ENCODE measurements at regions not wholly inside any gene's neighbourhood (a gene's known extent, or its start where the extent isn't known, plus 50 kb on each side); places are given as distances from the start of the nearest gene placed in this dataset.

DNA sequence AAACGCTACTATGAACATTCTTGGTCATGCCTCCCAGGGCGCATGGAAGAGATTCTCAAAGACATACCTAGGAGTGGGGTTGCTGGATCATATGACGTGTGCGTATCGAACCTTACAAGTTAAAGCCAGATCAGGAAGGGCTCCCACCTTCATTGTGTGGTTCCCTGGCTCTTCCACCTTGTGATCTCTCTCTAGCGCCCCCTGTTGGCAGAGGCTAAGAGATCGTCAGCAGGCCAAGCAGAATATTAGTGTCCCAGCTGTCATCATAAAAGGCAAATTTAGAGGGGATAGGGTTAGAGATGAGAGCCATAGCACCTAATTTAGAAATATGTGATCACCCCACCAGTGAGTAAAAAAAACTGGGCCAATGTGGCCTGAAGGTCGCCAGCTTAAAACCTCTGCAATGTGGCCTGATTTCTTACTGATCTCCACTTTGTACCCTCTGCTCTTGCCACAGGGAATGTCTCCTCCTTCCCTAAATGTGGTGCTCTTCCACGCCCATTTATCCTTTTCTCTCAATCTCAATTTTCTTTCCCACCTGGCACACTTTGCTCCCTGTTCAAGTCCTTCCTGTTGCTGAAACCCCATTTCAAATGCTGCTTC, 91.7 kb upstream of the SHB start:
- H3K4me3 ChIP-seq (replicated peaks in 1 of 2; ENCODE audit: low read depth in 2 of 2, low read length in 2 of 2): no peak overlapping the region
- TF ChIP-seq, protein P1, sequence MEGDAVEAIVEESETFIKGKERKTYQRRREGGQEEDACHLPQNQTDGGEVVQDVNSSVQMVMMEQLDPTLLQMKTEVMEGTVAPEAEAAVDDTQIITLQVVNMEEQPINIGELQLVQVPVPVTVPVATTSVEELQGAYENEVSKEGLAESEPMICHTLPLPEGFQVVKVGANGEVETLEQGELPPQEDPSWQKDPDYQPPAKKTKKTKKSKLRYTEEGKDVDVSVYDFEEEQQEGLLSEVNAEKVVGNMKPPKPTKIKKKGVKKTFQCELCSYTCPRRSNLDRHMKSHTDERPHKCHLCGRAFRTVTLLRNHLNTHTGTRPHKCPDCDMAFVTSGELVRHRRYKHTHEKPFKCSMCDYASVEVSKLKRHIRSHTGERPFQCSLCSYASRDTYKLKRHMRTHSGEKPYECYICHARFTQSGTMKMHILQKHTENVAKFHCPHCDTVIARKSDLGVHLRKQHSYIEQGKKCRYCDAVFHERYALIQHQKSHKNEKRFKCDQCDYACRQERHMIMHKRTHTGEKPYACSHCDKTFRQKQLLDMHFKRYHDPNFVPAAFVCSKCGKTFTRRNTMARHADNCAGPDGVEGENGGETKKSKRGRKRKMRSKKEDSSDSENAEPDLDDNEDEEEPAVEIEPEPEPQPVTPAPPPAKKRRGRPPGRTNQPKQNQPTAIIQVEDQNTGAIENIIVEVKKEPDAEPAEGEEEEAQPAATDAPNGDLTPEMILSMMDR (IDR thresholded peaks at IDR 0.05; ENCODE audit: low read depth, low read length): peak; percentile 93
- peak; percentile 63 to 69 for DNase-seq (ENCODE audit: low read depth in 2 of 2)

DNA sequence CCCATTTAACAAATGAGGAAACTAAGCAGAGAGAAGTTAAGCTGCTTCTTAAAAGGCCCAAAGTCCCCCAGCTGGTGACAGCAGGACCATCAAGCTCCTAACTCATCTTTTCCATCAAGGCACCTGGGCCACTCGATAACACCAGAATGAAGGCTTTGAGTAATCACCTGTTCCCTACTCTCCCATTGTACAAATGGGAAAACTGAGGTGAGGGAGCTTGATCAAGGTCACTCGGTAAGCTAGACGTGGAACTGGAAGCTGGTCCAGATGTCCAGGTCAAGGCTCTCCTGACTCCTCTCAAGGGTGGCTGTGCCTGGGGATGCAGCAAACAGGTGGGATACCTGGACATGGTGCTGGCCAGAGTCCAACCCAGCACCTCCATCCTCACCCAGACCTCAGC, 90.6 kb upstream of the SHB start:
- no peak for DNase-seq (ENCODE audit: low read depth in 2 of 2)
- TF ChIP-seq, protein P1 (IDR thresholded peaks at IDR 0.05; ENCODE audit: low read depth, low read length): no peak
- no peak overlapping the region for H3K4me3 ChIP-seq (replicated peaks in 1 of 2; ENCODE audit: low read depth in 2 of 2, low read length in 2 of 2)

DNA sequence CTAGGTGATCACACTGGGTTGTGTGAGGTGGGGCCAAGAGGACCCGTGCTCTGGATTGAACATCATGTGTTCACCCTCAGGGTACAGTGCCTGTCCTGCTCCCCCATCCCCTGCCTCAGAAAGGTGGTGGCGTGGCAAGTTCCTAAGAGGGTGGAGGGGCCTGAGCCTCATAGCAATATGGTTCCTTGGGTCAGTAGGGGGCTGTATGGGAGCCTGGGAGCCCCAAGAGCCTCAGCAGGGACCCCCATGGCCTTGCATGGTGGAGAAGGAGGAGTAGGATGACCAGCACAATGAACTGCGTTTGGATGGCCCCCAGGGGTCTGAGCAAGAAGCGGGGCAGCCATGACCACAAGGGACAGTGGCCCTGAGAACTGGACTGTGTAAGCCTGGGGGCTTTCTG, 89.6 kb upstream of the SHB start:
- DNase-seq (ENCODE audit: low read depth in 2 of 2): no peak
- TF ChIP-seq, protein P1 (IDR thresholded peaks at IDR 0.05; ENCODE audit: low read depth, low read length): no peak
- H3K4me3 ChIP-seq (replicated peaks in 1 of 2; ENCODE audit: low read depth in 2 of 2, low read length in 2 of 2): no peak overlapping the region

DNA sequence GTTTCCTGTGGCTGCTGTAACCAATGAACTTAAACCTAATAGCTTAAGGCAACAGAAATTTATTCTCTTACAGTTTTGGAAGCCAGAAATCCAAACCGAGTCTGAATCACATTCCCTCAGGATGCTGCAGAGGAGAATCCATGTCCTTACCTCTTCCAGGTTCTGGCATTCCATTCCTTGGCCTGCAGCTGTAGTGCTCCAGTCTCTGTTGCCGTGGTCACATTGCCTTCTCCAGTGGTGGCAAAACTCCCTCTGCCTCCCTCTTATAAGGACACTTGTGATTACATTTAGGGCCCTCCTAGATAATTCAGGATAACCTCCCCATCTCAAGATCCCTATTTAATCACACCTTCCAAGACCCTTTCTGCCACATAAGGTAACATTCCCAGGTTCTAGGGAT, 88.7 kb upstream of the SHB start:
- H3K4me3 ChIP-seq (replicated peaks in 1 of 2; ENCODE audit: low read depth in 2 of 2, low read length in 2 of 2): no peak overlapping the region
- no peak for DNase-seq (ENCODE audit: low read depth in 2 of 2)
- TF ChIP-seq, protein P1 (IDR thresholded peaks at IDR 0.05; ENCODE audit: low read depth, low read length): no peak

DNA sequence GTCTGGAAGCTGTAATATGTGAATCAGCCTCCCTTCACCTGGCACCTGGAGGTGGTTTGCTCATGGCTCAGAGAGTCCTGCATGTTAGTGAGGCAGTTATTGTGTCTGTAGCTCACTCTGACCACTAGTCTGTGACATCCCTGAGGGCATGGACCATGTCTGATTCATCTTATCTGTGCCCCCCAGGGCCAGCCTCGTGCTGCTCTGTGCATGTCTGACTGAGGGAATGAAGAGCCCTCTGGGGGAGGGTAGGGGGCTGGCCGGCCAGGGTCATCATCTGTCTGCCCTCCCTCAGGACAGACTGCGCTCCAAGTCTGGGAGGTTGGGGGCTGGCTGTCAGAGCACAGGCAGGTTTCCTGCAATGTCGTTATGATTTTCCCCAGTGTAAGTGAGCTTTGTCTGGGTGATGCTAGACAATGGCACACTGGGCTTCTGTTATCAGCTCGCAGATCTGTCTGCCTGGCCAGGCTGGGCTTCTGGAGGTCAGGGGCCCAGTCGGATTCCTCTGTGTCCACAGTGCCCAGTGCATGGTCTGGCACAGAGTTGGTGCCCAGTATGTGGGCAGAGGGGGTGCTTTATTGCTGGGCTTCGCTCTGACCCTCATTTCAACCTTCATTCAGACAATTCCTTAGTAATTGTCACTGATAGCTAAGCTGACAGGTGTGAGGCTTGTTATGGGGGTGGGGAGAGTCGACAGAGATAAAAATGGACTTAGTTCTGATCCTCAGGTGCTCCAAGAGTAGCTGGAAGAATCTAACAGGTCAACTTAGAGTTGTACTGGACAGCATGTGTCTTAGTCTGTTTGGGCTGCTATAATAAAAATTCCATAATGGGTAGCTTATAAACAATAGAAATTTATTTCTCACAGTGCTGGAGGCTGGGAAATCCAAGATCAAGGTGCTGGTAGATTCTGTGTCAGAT, 85.7 kb upstream of the SHB start:
- DNase-seq (ENCODE audit: low read depth in 2 of 2): no peak
- TF ChIP-seq, protein P1 (IDR thresholded peaks at IDR 0.05; ENCODE audit: low read depth, low read length): no peak
- H3K4me3 ChIP-seq (replicated peaks in 1 of 2; ENCODE audit: low read depth in 2 of 2, low read length in 2 of 2): no peak overlapping the region

DNA sequence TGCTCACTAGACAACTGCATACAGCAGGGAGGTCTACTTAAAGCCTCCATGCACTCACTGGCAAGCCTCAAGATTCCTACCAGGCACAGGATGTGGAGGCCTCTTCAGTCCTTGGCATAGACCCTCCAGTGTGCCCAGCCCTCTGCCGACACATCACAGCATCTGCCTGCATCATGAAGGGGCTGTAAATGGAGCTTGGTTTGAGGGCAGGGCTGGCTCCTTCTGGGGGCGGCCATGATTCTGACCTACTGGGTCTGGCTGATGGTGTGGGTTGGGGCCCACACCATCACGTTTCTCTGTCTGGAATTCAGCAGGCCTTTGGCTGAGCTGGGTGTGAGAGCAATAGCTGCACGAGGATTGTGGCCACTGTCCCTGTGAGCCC, 84.9 kb upstream of the SHB start:
- TF ChIP-seq, protein P1 (IDR thresholded peaks at IDR 0.05; ENCODE audit: low read depth, low read length): no peak
- no peak for DNase-seq (ENCODE audit: low read depth in 2 of 2)
- no peak overlapping the region for H3K4me3 ChIP-seq (replicated peaks in 1 of 2; ENCODE audit: low read depth in 2 of 2, low read length in 2 of 2)

Data from cardiac fibroblast (primary cell).